H1 (cell line): ENCODE measurements at regions not wholly inside any gene's neighbourhood (a gene's known extent, or its start where the extent isn't known, plus 50 kb on each side); places are given as distances from the start of the nearest gene placed in this dataset.

Experiments used
- CTCF ChIA-PET: fragments of 300-600 bp; sonication (Branson Sonifier 250); formaldehyde crosslinking; loops from one replicate; lab custom pipeline; 2021; ENCODE audit not compliant: partially characterized antibody; lab: Charles Lee
- POLR2A ChIA-PET: fragments of 300-600 bp; sonication (Branson Sonifier 250); formaldehyde crosslinking; loops from one replicate; lab custom pipeline; 2021; ENCODE audit warnings: inconsistent platforms; ENCODE audit not compliant: partially characterized antibody; lab: Charles Lee
- DNase-seq, 2 experiments: peaks; one replicate each; pipeline versions ENCODE4 v3.0.0 to v3.0.0-alpha.2; 2010 to 2022; ENCODE audit warnings: low spot score in 2 of 2, low read depth in 1 of 2, mixed read lengths in 1 of 2
- FAIRE-seq: peaks from 2 replicates; lab custom pipeline; 2011; peaks lifted over from hg19 to GRCh38; lab: Jason Lieb, UNC
- H2AFZ ChIP-seq: 2 replicates; pipeline ENCODE4 v1.8.1; 2012; ENCODE audit warnings: low read length, inconsistent platforms
- H2AK5ac ChIP-seq: 2 replicates; pipeline ENCODE4 v1.6.1; 2013; ENCODE audit warnings: low read depth, low read length
- H2BK120ac ChIP-seq: replicated peaks from 2 replicates; pipeline ENCODE3; 2013; ENCODE audit warnings: low read depth, low read length, inconsistent platforms
- H2BK12ac ChIP-seq: 2 replicates; pipeline ENCODE4 v1.6.1; 2013; ENCODE audit warnings: low read depth, low read length
- H2BK15ac ChIP-seq: 2 replicates; pipeline ENCODE4 v1.6.1; 2013; ENCODE audit warnings: low read length
- H2BK20ac ChIP-seq: 2 replicates; pipeline ENCODE4 v1.6.1; 2013; ENCODE audit warnings: low read length
- H2BK5ac ChIP-seq: 2 replicates; pipeline ENCODE4 v1.6.1; 2013; ENCODE audit warnings: low read depth, low read length
- H3K14ac ChIP-seq: 2 replicates; pipeline ENCODE4 v1.6.1; 2013; ENCODE audit warnings: inconsistent platforms; ENCODE audit not compliant: insufficient read length
- H3K18ac ChIP-seq: 2 replicates; pipeline ENCODE4 v1.6.1; 2013; ENCODE audit warnings: low read length; ENCODE audit errors: extremely low read depth
- H3K23ac ChIP-seq: 2 replicates; pipeline ENCODE4 v1.6.1; 2013; ENCODE audit warnings: inconsistent platforms; ENCODE audit not compliant: insufficient read length
- H3K23me2 ChIP-seq: 2 replicates; pipeline ENCODE4 v1.6.1; 2013; ENCODE audit warnings: low read depth, low read length
- H3K27ac ChIP-seq: 2 replicates; pipeline ENCODE4 v1.6.1; 2011; ENCODE audit warnings: low read depth, low read length, inconsistent platforms
- H3K27me3 ChIP-seq, 4 experiments: replicated peaks in 1 of 4; 1 replicate in 1 of 4; 2 replicates in 3 of 4; pipeline versions ENCODE4 v1.6.1 to v1.8.1; 2011 to 2013; ENCODE audit warnings: low read length in 3 of 4, mild to moderate bottlenecking in 3 of 4, inconsistent platforms in 2 of 4, mixed read lengths in 2 of 4, moderate library complexity in 1 of 4; ENCODE audit not compliant: control insufficient read depth in 3 of 4, insufficient read depth in 3 of 4; ENCODE audit errors: extremely low read depth in 1 of 4
- H3K36me3 ChIP-seq, 4 experiments: 2 replicates each; pipeline versions ENCODE4 v1.6.1 to v1.8.1; 2011 to 2013; ENCODE audit warnings: mild to moderate bottlenecking in 4 of 4, low read length in 3 of 4, moderate library complexity in 2 of 4, control low read depth in 1 of 4, inconsistent platforms in 1 of 4; ENCODE audit not compliant: insufficient read depth in 4 of 4, control insufficient read depth in 2 of 4
- H3K4ac ChIP-seq: replicated peaks from 2 replicates; pipeline ENCODE3; 2013; ENCODE audit warnings: low read length, low read depth, mixed read lengths, inconsistent platforms; ENCODE audit not compliant: insufficient read length
- H3K4me1 ChIP-seq, 4 experiments: replicated peaks in 1 of 4; 1 replicate in 1 of 4; 2 replicates in 3 of 4; pipeline versions ENCODE4 v1.6.1 to v1.8.1; 2011 to 2013; ENCODE audit warnings: low read length in 3 of 4, inconsistent platforms in 2 of 4, mixed read lengths in 1 of 4; ENCODE audit not compliant: insufficient read depth in 4 of 4, control insufficient read depth in 3 of 4
- H3K4me2 ChIP-seq, 2 experiments: 2 replicates each; pipeline versions ENCODE4 v1.6.1 to v1.8.1; 2011 to 2013; ENCODE audit warnings: low read depth in 2 of 2, low read length in 2 of 2, control low read depth in 1 of 2, inconsistent platforms in 1 of 2, mild to moderate bottlenecking in 1 of 2; ENCODE audit not compliant: insufficient read depth in 1 of 2
- H3K4me3 ChIP-seq, 4 experiments: fragments of 200-600, 300-600 bp in 1 of 4; sonication (generic), shearing (Covaris generic), sonication (Bioruptor Twin) in 1 of 4; 2 replicates each; pipeline versions ENCODE4 v1.5.1 to v1.8.1; 2011 to 2016; ENCODE audit warnings: low read length in 4 of 4, low read depth in 3 of 4, control low read depth in 2 of 4, inconsistent platforms in 2 of 4, mild to moderate bottlenecking in 2 of 4, mixed read lengths in 1 of 4, moderate library complexity in 1 of 4; ENCODE audit not compliant: insufficient read depth in 2 of 4; ENCODE audit errors: extremely low read depth in 1 of 4
- H3K56ac ChIP-seq: replicated peaks from 2 replicates; pipeline ENCODE3; 2013; ENCODE audit warnings: low read depth, mild to moderate bottlenecking, mixed read lengths, low read length, inconsistent platforms; ENCODE audit not compliant: insufficient read length
- H3K79me1 ChIP-seq: 2 replicates; pipeline ENCODE4 v1.6.1; 2013; ENCODE audit warnings: low read depth, low read length, control low read depth
- H3K79me2 ChIP-seq, 2 experiments: 2 replicates each; pipeline versions ENCODE4 v1.6.1 to v1.8.1; 2012 to 2013; ENCODE audit warnings: low read length in 2 of 2, mild to moderate bottlenecking in 2 of 2, inconsistent platforms in 1 of 2; ENCODE audit not compliant: insufficient read depth in 2 of 2, control insufficient read depth in 1 of 2
- H3K9ac ChIP-seq, 4 experiments: replicated peaks in 1 of 4; 1 replicate in 1 of 4; 2 replicates in 3 of 4; pipeline versions ENCODE4 v1.6.1 to v1.8.1; 2011 to 2013; ENCODE audit warnings: low read depth in 3 of 4, low read length in 3 of 4, control low read depth in 2 of 4, mild to moderate bottlenecking in 2 of 4, moderate library complexity in 2 of 4, inconsistent platforms in 1 of 4; ENCODE audit errors: extremely low read depth in 1 of 4
- H3K9me3 ChIP-seq, 2 experiments: 2 replicates each; pipeline versions ENCODE4 v1.6.1 to v1.8.1; 2012 to 2013; ENCODE audit warnings: mild to moderate bottlenecking in 2 of 2, moderate library complexity in 2 of 2, control low read depth in 1 of 2, inconsistent platforms in 1 of 2, low read depth in 1 of 2, low read length in 1 of 2, mixed read lengths in 1 of 2; ENCODE audit not compliant: insufficient read depth in 2 of 2
- H4K20me1 ChIP-seq, 2 experiments: replicated peaks in 1 of 2; 2 replicates each; pipeline versions ENCODE3 to v1.8.1; 2011 to 2013; ENCODE audit warnings: inconsistent platforms in 2 of 2, low read length in 2 of 2, mild to moderate bottlenecking in 1 of 2; ENCODE audit not compliant: insufficient read depth in 2 of 2, control insufficient read depth in 1 of 2
- H4K5ac ChIP-seq: 2 replicates; pipeline ENCODE4 v1.6.1; 2013; ENCODE audit warnings: low read length, low read depth, mixed read lengths, inconsistent platforms; ENCODE audit not compliant: insufficient read length
- H4K8ac ChIP-seq: 2 replicates; pipeline ENCODE4 v1.8.0; 2013; ENCODE audit warnings: mild to moderate bottlenecking, moderate library complexity, low read length, inconsistent platforms; ENCODE audit not compliant: insufficient read depth; ENCODE audit errors: extremely low read depth
- H4K91ac ChIP-seq: replicated peaks from 2 replicates; pipeline ENCODE3; 2013; ENCODE audit warnings: low read length, mixed read lengths, inconsistent platforms; ENCODE audit not compliant: insufficient read length
- ATF2 ChIP-seq: IDR thresholded peaks from 2 replicates; pipeline ENCODE4 v1.6.1; 2012; ENCODE audit warnings: low read length, inconsistent platforms
- CBX8 ChIP-seq: fragments of 300-800, 300-1000 bp; sonication (generic); IDR thresholded peaks from 2 replicates; pipeline ENCODE4 v1.7.1; 2016; ENCODE audit warnings: low read depth, low read length, borderline replicate concordance
- CTBP2 ChIP-seq: IDR thresholded peaks from 2 replicates; pipeline ENCODE4 v1.7.0; 2011; ENCODE audit warnings: borderline replicate concordance, mild to moderate bottlenecking, moderate library complexity, mixed read lengths, low read length; ENCODE audit not compliant: insufficient read depth, insufficient read length
- E2F6 ChIP-seq: IDR thresholded peaks from 2 replicates; pipeline ENCODE4 v1.6.1; 2012; ENCODE audit warnings: inconsistent platforms
- JUN ChIP-seq: IDR thresholded peaks from 2 replicates; pipeline ENCODE4 v1.6.1; 2011; ENCODE audit warnings: low read depth, mild to moderate bottlenecking, improper control_type of control experiment, low read length
- NANOG ChIP-seq: IDR thresholded peaks from 2 replicates; pipeline ENCODE4 v1.6.1; 2011; ENCODE audit warnings: low read length, low read depth, mild to moderate bottlenecking, inconsistent platforms; ENCODE audit not compliant: insufficient read depth, poor library complexity, severe bottlenecking
- POU5F1 ChIP-seq: IDR thresholded peaks from 2 replicates; pipeline ENCODE4 v1.6.1; 2011; ENCODE audit warnings: low read depth, mild to moderate bottlenecking, low read length, moderate library complexity
- TBP ChIP-seq: IDR thresholded peaks from 2 replicates; pipeline ENCODE4 v1.6.1; 2011; ENCODE audit warnings: low read depth, low read length, improper control_type of control experiment
- ZNF274 ChIP-seq: IDR thresholded peaks from 2 replicates; pipeline ENCODE4 v1.7.0; 2012; ENCODE audit warnings: low read length, borderline replicate concordance; ENCODE audit errors: extremely low read depth
- WGBS, 2 experiments: shearing (Covaris generic) in 1 of 2; methylation state at CpG; one replicate each; pipeline versions ENCODE4 v1.1.6 to v1.1.7; 2013 to 2015; ENCODE audit warnings: low lambda C conversion rate in 2 of 2, mixed read lengths in 2 of 2, inconsistent platforms in 1 of 2, low coverage in 1 of 2, missing lambda C conversion rate in 1 of 2; ENCODE audit not compliant: insufficient replicate concordance in 2 of 2, insufficient coverage in 1 of 2, insufficient read length in 1 of 2; ENCODE audit errors: extremely low coverage in 1 of 2, missing lambda C conversion rate in 1 of 2; 5-methylcytosine and 5-hydroxymethylcytosine counted together

GRCh38 chr11:25730230-25730629 is 601.7 kb upstream of the ANO3 start:
- no peak overlapping the region for H3K23ac ChIP-seq
- H3K9me3 ChIP-seq = 0 out of 4 replicates have a peak, but pooled peaks cover 0 to 4% of the 10 kb centered on the region in 2 experiments
- no peaks in the 10 kb centered on the region for H4K20me1 ChIP-seq
- peaks cover 1% of the 10 kb centered on the region; the same call in 1 of the 2 replicates for H3K23me2 ChIP-seq
- H3K27ac ChIP-seq = no peak overlapping the region
- POLR2A ChIA-PET = no interaction called here
- H4K8ac ChIP-seq = no peak overlapping the region
- no peaks in the 10 kb centered on the region for H3K36me3 ChIP-seq
- H3K4ac ChIP-seq = no peak overlapping the region
- no peaks in the 10 kb centered on the region for H3K4me1 ChIP-seq
- CTCF ChIA-PET = no interaction called here
- WGBS, 2 experiments = 98% methylated on average over 2 of the region's 2 CpGs; no CpG with 5 or more reads in 1 of the 2 experiments
- DNase-seq = no peak
- H2BK120ac ChIP-seq = no peak overlapping the region
- no peaks in the 10 kb centered on the region for H3K79me2 ChIP-seq
- H3K56ac ChIP-seq = no peak overlapping the region
- H3K4me3 ChIP-seq = no peak overlapping the region
- H2AFZ ChIP-seq = no peak overlapping the region
- H3K18ac ChIP-seq = no peak overlapping the region
- no peak overlapping the region for H2BK12ac ChIP-seq
- no peak overlapping the region for H2BK5ac ChIP-seq
- no peak overlapping the region for H3K14ac ChIP-seq
- H2BK15ac ChIP-seq = no peak overlapping the region
- no peak overlapping the region for H2BK20ac ChIP-seq
- H2AK5ac ChIP-seq = no peak overlapping the region
- FAIRE-seq = no peak
- no peak overlapping the region for H3K9ac ChIP-seq
- no peaks in the 10 kb centered on the region for H3K79me1 ChIP-seq
- H3K27me3 ChIP-seq = no peaks in the 10 kb centered on the region
- H4K91ac ChIP-seq = no peak overlapping the region
- H3K4me2 ChIP-seq = no peak overlapping the region
- H4K5ac ChIP-seq = no peak overlapping the region
- TF ChIP-seq POU5F1 (no peak), ATF2 (no peak), CTBP2 (no peak), E2F6 (no peak), JUN (no peak), NANOG (no peak), TBP (no peak), ZNF274 (no peak), CBX8 (no peak)
